ENCODE measurements at regions not wholly inside any gene's neighbourhood (a gene's known extent, or its start where the extent isn't known, plus 50 kb on each side); places are given as distances from the start of the nearest gene placed in this dataset.

DNA sequence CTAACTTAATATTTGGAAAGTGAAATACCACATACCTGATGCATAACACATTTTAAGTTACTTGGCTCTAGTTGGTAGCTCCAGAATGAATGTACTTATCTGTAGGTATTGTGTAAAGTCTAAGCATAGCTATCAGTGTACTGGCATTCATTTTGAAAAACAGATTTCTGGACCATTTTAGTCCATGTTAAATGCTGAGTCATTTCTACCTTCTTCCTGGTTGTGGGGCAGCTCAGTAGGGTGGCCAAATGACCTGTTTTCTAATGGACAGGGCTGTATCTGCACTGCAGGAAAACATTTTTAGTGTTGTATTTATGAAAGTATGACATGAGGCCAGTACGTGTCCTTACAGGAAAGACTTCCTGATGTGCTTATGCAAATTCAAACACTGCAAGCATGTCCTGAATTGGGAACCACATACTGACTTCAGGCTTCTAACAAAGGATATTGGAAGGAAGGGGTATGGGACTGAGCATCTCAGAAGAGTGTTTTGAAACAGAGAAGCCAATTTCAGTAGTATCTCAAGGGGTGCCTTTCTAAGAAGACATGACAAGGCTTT lies 300.3 kb upstream of the B3GALT2 start:
- no peak for TF ChIP-seq GATA3 (IDR thresholded peaks at IDR 0.05; ENCODE audit: low read depth, low read length)
- TF ChIP-seq GATA2 (IDR thresholded peaks at IDR 0.05; ENCODE audit: low read depth, low read length), result no peak

DNA sequence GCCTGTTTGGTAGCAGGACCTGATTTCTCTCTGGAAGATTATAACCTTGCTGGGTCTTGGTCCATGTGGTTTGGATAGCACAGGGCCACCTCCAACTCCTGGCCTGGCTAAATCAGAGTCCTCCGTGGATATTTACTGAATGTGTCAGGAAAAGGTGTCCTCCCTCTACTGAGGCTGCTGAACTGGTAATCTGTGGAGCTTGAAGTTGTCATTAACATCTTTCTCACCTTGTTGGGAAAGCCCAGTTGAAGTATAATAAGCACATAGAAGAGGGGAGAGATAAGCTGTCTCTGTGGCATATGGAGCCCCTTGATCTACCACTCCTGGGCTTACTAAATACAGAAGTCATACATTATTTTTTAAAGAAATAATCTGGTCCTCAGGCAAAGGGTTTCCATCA lies 294.3 kb upstream of the B3GALT2 start:
- no peak for TF ChIP-seq GATA3 (IDR thresholded peaks at IDR 0.05; ENCODE audit: low read depth, low read length)
- TF ChIP-seq GATA2 (IDR thresholded peaks at IDR 0.05; ENCODE audit: low read depth, low read length), result no peak

DNA sequence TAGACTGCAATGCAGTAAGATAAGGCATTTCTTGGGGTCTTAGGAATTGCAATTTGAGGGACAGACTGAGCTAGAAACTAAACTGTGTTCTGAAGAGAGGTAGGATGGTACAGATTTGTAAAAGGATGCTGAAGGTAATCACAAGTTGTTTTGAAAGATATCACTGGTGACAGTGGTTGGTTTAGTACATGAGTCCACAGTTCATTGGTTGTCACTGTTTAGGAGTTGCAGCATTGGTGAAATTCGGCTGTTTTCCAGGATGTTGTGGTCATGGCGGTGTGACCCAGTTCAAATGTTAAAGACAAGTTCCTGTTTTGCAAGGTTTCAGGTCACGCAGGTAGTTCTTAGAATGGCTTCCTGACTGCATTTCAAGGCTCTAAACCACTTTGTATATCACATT lies 292.8 kb upstream of the B3GALT2 start:
- TF ChIP-seq GATA3 (IDR thresholded peaks at IDR 0.05; ENCODE audit: low read depth, low read length), result no peak
- no peak for TF ChIP-seq GATA2 (IDR thresholded peaks at IDR 0.05; ENCODE audit: low read depth, low read length)

DNA sequence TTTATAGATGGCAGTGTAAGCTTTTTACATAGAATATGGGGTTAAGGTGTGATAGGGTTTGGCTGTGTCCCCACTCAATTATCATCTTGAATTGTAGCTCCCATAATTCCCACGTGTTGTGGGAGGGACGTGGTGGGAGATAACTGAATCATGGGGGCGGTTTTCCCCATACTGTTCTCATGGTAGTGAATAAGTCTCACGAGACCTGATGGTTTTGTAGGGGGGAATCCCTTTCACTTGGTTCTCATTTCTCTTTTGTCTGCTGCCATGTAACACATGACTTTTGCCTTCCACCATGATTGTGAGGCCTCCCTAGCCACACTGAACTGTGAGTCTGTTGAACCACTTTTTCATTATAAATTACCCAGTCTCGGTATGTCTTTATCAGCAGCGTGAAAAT lies 290.3 kb upstream of the B3GALT2 start:
- no peak for TF ChIP-seq GATA2 (IDR thresholded peaks at IDR 0.05; ENCODE audit: low read depth, low read length)
- TF ChIP-seq GATA3 (IDR thresholded peaks at IDR 0.05; ENCODE audit: low read depth, low read length), result no peak

DNA sequence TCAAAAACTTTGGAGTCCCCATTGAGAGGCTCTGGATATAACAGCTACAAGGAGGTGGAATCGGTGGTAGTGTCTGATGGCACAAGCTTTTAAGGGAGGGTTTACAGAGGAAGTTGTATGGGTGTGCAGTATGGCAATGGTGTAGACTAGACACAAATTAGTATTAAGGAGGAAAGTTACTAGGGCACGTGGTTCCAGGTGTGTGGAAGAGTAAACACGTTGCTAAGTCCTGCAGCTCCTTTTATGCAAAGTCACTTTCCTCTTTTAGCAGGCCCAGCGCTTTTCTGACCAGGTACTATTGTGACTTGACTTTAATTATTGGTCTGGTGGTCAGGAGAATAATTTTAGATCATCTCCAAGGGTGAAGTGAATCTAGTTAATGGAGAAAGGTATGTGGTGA lies 287.5 kb upstream of the B3GALT2 start:
- TF ChIP-seq GATA2 (IDR thresholded peaks at IDR 0.05; ENCODE audit: low read depth, low read length) (no peak), GATA3 (IDR thresholded peaks at IDR 0.05; ENCODE audit: low read depth, low read length) (no peak)

DNA sequence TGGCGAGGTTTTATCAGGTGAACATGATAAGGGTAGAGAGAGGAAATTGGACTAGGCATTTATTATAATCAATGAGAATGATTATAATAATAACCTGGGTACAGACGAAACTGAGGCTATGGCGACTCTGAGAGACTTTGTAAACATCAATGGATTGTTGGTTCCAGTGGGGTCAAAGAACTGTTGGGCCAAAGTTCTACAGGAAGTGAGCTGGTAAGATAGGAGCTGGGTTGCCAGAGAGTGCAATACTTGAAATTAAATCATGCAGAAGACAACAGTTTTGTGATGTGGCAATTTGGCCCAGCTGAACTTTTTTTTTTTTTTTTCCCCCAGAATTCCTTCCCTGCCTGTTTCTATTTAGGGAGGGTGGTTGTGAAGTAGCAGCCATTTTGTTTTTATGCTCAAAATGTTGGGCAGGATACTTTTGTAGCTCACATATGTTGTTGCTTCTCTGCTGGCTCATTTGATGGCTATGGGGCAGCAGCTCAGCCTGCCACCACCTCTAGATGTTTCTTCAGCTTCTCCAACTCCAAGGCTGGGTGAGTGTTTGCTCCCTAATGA lies 286.5 kb upstream of the B3GALT2 start:
- TF ChIP-seq GATA2 (IDR thresholded peaks at IDR 0.05; ENCODE audit: low read depth, low read length) (no peak), GATA3 (IDR thresholded peaks at IDR 0.05; ENCODE audit: low read depth, low read length) (no peak)

DNA sequence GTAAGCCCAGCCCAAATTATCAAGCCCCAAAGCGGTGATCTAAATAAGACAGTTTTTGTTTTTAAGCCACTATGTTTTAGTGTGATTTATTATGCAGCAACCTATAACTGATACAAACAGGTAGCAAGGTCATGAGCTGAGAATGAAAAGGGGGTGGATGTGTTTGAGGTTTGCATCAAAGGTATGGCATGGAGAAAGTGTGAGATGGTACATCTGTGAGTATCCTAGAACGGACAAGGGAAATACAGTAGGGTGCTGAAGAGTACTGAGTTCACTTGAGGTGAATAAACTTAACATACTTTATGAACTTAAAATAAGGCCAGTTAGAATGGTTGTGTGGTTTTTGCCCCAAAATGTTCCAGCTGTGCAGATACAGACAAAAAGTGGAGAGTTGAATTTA lies 286.0 kb upstream of the B3GALT2 start:
- TF ChIP-seq GATA2 (IDR thresholded peaks at IDR 0.05; ENCODE audit: low read depth, low read length) (no peak), GATA3 (IDR thresholded peaks at IDR 0.05; ENCODE audit: low read depth, low read length) (no peak)

DNA sequence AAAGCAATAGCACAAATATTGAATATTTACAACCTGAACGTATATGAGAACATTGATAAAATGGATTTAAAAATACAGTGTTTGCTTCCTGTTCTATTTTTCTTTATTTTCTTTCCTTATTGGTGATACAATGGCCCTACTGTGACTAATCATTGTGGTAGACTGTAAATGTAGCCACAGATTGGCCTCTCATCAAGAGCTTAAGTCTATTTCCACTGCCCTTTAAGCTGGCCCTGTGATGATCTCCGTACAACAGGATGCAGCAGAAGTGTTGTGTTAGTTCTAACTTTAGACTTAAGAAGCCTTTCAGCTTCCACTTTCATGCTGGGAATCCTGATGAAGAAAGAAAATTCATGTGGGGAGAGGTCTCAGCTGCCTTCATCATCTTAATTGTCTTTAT lies 285.6 kb upstream of the B3GALT2 start:
- no peak for TF ChIP-seq GATA3 (IDR thresholded peaks at IDR 0.05; ENCODE audit: low read depth, low read length)

DNA sequence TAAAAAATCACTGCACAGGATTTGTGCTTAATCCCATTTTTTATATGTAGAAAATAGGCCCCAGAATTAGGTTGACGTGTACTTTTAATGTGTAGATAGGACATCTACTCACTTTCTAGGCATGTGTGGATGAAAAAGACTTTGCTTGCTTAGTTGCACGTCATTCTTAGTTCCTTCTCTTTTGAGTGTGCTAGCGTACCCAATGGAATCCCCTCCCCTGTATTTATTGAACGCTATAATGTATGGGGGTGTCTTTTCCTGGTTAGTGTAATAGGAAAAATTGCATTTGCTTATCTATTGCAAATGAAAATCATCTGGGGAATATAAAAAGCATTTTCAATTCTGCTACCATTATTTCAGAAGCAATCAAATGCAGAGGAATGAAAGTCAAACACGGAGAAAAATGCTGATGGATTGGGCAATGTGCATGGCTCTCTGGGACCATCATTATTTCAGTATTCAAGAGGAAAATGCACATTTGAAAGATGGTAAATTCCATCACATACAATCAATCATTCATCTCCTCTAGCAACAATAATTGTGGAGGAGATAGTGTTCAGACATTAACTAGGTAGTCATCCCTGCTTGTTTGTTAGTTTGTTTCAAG lies 277.0 kb upstream of the B3GALT2 start:
- no peak for TF ChIP-seq GATA3 (IDR thresholded peaks at IDR 0.05; ENCODE audit: low read depth, low read length)
- no peak for TF ChIP-seq GATA2 (IDR thresholded peaks at IDR 0.05; ENCODE audit: low read depth, low read length)

DNA sequence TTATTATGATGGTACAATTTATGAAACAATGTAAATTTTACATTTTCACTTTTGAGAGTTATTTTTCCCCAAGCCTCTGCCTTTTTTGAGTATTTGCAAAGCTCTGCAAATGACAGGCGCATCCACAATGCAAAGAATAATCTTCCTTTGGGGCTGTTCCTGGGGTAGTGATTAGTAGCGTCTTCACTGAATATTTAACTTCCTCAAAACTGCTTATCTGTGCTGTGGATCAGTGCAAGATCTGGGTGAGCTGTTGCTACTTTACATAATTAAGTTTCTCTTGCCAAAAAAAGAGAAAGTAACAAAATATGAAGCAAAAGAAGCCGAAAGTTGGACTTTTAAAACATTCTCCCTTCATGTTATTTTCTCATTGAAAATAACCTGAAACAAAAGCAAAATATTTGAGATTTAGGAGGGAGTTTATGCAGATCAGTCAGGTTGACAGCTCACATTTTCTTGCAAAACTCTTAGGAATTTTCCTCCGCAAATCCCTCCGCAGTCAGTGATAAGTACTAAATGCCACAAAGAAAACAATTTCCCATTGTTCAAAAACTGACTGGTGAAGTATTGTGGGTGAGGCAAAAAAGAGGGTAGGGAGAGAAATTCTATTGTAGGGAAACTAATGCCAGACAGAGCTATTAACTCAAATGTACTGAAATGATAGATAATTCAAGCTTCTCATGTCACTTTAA lies 276.4 kb upstream of the B3GALT2 start:
- TF ChIP-seq GATA2 (IDR thresholded peaks at IDR 0.05; ENCODE audit: low read depth, low read length) (no peak), GATA3 (IDR thresholded peaks at IDR 0.05; ENCODE audit: low read depth, low read length) (no peak)

DNA sequence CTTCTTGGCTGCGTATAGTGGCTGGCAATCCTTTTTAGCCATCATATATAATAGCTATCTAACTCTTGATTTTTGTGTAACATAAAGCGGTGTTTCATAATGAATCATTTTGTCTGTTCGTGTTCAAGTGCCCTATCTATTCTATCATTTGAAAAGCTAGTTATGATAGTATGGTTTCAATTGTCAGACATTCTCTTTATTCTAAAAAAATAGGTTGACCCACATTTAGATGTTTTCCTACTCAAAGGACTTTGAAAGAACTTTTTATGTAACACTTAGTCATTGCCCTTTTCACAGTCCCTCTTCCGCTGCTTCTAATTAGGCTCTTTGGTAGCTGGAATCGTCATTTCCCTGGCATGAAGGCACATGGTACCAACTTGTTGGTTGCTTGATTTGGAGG lies 272.2 kb upstream of the B3GALT2 start:
- no peak for TF ChIP-seq GATA3 (IDR thresholded peaks at IDR 0.05; ENCODE audit: low read depth, low read length)
- TF ChIP-seq GATA2 (IDR thresholded peaks at IDR 0.05; ENCODE audit: low read depth, low read length), result no peak

DNA sequence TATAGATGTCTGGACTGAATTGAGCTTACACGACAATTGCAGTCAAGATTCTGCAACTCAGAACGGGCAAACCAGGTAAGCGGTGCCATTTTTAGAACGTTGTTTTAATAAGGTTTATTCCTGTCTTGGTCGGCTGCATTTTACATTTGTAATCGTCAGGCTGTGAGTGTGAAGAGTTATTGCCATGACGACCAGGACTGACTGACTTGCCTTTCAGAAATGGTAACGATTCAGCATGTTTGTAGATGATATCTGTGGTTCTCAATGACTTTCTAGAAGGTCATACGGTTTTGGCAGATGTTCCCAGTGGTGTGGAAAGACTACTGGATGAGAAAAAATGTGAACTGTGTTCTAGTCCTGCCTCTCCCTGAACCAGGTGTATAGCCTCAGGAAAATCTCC lies 271.3 kb upstream of the B3GALT2 start:
- TF ChIP-seq GATA3 (IDR thresholded peaks at IDR 0.05; ENCODE audit: low read depth, low read length), result no peak
- no peak for TF ChIP-seq GATA2 (IDR thresholded peaks at IDR 0.05; ENCODE audit: low read depth, low read length)

DNA sequence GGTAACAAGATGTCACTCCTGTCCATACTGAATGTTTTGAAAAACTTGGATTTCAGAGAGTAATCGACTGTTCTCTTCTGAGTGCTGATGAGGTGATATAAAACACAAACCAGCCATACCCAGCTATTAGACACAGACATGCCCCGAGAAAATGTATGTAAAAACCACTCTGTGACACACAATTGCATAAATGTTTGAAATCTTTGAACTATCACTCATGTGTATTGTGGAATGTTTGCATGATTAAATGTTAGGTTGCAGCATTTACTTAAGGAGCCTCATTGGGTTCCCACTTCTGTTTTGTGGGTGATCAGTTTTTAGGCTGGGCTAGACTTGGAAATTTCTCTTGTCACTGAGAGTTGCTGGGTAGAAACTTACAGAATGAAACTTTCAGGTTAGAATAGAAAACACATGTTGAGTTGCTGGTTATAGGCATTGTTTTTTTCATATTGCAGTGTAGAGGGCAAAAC lies 270.4 kb upstream of the B3GALT2 start:
- TF ChIP-seq GATA3 (IDR thresholded peaks at IDR 0.05; ENCODE audit: low read depth, low read length), result no peak
- no peak for TF ChIP-seq GATA2 (IDR thresholded peaks at IDR 0.05; ENCODE audit: low read depth, low read length)

DNA sequence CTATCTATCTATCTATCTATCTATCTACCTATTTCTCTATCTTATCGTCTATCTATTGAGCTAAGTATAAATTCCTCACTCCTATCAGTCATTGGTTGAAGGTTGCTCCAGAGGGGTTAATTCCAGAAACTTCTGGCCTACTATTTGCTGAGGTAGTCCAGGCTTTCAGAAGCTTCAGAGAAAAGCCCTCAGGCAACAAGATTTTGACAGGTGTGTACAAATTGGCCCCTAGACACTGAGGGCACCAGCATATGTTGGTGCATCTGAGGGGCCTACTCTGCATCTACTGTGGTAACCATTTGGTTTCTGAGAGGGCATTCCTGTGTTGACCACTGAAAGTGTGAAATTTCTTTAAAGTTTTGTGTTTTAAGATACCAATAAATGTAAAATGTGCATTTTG lies 265.2 kb upstream of the B3GALT2 start:
- TF ChIP-seq GATA2 (IDR thresholded peaks at IDR 0.05; ENCODE audit: low read depth, low read length) (no peak), GATA3 (IDR thresholded peaks at IDR 0.05; ENCODE audit: low read depth, low read length) (no peak)

DNA sequence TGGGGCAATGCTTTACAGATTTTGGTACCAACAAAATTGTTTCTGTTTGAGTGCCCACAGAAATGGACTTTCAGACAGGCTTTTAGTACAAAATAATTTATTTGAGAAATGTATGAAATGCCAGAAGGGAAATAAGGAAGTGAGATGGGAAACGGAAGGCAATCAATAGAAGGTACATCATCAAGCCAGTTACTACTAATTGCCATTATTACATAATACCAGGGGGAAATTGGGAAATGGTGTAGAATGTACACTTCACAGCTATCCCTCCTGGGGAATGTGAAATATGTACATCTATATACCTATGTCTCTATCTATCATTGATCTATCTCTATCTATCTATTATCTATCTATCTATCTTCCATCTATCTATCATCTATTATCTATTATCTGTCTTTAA lies 264.6 kb upstream of the B3GALT2 start:
- TF ChIP-seq GATA3 (IDR thresholded peaks at IDR 0.05; ENCODE audit: low read depth, low read length) (no peak), GATA2 (IDR thresholded peaks at IDR 0.05; ENCODE audit: low read depth, low read length) (no peak)
